ENCODE measurements at regions not wholly inside any gene's neighbourhood (a gene's known extent, or its start where the extent isn't known, plus 50 kb on each side); places are given as distances from the start of the nearest gene placed in this dataset.

- TF ChIP-seq CTCF (conservative IDR thresholded peaks at IDR 0.05; ENCODE audit: low read depth in 2 of 2) (no peak), EZH2phosphoT487 (IDR thresholded peaks at IDR 0.05; ENCODE audit: unreplicated experiment) (no peak), CREB1 (CRISPR knock-in tag; IDR thresholded peaks at IDR 0.05; ENCODE audit: low read depth) (no peak), POLR2AphosphoS5 (IDR thresholded peaks at IDR 0.05; ENCODE audit: low read depth) (no peak), EZH2 (IDR thresholded peaks at IDR 0.05; ENCODE audit: low read depth, unreplicated experiment) (no peak), JUNB (IDR thresholded peaks at IDR 0.05; ENCODE audit: unreplicated experiment) (no peak)
Measured at GRCh38 chr9:13626601-13627000, 347.1 kb upstream of the MPDZ start.

All from GM23338 (cell line).